KG1 (cell line): ENCODE measurements at regions not wholly inside any gene's neighbourhood (a gene's known extent, or its start where the extent isn't known, plus 50 kb on each side); places are given as distances from the start of the nearest gene placed in this dataset.

ENCODE experiments used
- DNase-seq: peaks from one replicate; lab custom pipeline; 2025; lab: John Stamatoyannopoulos, UW

DNA sequence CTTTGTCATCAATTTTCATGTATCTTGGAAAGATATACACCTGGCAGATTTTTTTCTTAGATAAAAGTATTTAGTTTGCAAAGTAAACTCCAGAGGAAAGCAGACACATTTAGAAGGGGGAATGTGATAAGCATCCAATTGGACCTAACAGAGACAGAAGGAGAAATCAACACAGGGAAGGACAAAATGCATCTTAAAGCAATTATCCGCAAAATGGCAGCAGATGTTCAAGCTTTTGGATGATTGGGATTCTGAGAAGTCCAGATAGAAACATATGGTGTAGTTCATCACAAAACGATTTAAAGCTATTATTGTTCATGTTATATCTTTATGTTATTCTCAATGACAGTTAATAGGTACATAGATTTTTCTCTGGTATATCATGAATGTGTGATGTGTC lies 1153.1 kb upstream of the B3GALT2 start:
- DNase-seq = no peak

DNA sequence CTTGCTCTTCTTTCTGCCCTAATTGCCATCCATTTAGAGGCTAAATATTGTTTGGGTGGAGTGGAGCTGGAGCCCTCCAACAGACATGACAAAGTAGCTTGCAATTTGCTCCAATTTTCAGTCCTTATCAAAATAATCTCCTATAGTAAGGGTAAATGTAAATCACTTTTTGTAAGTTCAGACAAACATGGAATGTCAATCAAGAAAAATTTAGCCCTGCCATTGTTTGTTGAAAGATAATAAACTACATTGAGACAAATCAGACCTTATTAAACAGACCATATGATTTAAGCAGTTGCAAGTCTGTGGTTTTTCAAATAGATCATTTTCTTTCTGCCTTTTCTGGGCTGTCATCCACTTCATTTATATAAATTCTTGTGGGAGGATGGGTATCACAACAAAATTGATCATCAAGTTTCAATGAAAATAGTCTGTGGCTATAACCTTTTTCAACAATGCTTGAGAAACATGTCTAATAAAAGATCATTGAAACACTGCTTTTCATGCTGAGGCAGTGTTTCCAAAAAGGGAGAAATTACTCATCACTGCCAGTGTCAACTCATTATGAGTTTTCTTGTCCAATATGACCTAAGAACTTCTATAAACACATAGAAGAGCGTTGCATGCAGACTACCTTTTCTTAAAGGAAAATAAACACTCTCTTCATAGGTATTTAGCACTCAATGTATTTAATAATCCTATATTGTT lies 1152.0 kb upstream of the B3GALT2 start:
- DNase-seq = no peak

DNA sequence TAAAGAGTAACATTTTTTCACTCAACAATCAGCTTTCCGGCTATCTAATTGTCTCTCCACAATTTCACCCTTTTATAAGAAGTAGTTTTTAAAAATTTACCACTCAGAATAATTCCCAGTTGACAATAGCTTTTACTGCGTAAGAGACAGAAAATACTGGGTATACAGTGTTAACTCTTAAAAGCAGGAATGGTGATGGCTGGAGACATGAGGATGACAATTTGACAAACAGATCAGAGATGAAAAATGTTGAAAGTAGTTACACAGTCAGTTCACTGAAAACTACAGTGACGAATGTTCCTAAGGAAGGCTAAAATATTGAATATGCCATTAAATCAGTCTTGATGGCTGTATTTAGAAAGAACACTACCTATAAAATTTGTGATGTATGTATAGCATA lies 1146.8 kb upstream of the B3GALT2 start:
- no peak for DNase-seq

DNA sequence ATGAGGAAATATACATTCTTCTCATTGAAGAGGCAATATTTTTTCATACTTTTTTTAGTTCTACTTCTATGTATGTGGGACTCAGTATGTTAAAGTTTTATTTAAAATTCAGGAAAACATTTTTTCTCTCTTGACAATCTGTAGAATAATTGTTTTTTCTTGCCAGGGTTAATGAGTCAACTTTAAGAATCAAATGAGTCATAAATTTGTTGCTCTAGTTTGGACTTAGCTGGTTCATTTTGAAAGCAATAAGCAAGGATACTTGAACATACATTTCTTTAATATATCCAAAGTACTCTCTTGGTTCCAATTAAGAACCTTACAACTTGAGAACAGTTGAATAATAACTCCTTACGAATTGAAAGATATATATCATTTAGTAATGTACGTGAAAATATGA lies 1145.3 kb upstream of the B3GALT2 start:
- no peak for DNase-seq

DNA sequence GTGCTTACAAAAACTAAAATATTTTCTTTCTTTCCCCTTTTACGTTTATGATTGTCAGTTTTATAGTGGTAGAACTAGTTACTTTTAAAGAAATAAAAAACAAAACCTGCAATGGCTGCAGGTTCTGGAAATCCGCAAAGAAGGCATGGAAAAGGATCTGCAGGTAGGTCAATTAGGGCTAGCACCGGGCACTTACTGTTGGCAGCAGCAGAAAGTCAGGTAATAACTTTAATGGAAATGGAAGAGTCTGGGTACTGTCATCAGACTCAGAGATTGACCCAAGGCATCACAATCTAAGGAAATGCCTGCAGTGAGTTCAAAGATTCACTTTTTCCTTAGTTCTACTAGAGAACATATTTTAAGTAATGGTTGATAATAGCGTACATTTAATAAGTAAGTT lies 1136.3 kb upstream of the B3GALT2 start:
- DNase-seq = no peak

DNA sequence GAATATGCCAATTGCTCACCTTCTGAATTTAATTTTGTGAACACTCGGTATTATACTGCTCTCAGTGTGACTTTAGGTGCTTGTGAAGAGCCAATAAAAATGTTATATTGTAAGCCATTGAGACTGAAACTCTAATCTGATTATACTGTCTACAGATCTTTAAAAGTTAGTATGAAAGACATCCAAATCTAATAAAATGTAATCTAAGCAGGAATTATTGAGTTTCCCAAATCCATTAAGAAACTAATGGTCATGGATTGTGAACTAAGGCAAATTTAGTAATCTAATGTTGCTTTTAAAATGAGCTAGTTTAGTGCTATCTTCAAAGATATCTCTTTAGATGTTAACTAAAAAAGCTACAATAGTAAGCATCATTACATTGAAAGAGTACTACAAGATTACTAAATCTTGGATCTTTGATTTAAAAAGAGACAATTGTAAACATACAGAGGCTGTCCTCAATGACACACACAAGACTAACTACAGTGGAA lies 1132.4 kb upstream of the B3GALT2 start:
- DNase-seq = no peak

DNA sequence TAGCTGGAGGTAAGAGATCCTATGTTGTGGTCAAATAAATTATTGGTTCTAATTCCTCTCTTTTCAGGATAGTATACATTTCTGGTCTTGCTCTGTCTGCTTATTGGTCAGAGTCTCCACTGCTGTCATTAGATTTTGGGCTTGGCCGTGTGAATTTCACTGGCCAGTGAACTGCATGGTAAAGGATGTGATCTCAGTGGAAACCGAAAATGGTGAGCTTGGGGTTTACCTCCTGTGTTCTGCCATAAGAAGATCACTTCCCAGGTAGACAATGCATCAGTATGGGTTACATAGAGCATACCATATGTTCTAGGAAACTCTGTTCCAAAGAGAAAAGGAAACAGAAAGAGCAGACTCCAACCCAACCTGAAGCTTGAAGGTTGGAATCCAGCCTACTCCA lies 1123.3 kb upstream of the B3GALT2 start:
- no peak for DNase-seq

DNA sequence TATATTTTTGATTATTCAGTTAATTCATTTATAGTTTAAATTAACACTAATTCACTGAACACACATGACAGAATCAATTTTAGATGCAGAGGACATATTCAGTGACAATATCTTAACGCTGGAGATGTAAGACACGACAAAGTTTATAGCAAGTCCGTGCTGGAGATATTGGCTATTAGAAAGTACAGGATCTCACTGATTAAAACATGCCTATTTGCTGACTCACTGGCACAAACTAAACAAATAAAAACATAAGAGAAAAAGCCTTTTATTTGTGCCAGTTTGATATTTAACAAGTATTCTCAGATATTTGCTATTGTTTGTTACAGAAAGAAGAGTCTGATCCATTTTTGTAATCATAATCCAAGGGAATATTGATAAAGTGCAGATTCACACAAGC lies 1122.9 kb upstream of the B3GALT2 start:
- DNase-seq = no peak

DNA sequence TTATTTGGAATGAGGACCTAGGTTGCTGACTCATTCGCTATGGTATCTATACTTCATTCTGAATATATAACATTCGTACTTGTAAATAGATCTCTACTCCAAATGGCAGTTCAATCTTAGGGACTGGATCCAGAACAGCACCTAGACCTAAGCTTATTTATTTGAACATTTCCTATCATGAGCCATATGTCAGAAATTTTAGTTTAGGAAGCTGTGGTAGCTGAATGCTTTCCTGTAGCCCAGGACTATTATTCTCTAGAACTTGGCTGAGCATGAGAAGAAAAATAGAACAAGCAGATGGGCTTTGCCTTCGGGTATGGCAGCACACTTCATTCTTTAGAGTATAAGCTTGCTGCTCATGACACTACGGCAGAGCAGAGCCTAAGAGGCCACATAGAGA lies 1114.4 kb upstream of the B3GALT2 start:
- DNase-seq = no peak

DNA sequence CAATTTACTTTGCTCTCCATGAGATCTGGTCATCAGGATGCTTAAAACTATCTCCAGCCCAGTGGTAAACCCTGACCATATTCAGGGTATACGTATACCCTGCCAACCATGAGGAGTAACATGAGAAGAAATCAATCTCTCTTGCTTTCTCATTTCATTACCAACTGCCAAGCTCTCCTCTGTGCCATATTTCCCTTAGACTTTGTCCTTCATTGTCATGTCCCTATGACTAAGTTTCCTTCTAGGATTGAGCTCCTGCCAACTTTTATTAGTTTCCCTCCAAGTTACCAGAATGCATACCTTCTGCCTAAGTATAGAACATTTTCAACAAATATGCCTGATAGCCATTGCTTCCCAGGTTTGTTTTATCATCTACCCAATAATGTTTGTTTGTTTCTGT lies 1113.9 kb upstream of the B3GALT2 start:
- no peak for DNase-seq

DNA sequence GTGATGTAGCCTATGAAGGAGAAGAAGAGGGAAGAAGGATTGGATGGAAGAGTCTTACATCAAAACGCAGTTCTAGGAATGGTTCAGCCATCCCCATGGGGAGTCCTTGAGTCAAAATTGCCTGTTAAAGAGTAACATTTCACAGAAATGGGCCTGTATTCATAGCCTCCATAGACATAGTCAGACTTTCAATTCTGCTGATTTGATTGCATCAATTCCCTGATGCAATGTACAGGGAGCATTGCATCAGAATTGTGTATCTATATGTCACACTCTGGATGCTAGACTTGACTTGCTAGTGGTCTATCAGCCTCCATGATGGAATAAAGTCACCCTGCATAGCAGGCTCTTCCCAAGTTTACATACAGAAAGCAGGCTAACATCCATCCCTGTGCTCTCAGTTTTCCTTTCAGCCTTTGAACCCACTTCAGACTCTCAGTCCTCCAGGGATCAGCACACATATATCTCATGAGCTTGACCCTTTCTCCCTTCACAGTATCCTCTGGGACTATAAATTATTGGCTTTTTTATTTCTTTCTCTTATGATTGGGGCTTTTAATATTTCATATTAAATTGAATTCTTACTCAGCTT lies 1111.7 kb upstream of the B3GALT2 start:
- no peak for DNase-seq

DNA sequence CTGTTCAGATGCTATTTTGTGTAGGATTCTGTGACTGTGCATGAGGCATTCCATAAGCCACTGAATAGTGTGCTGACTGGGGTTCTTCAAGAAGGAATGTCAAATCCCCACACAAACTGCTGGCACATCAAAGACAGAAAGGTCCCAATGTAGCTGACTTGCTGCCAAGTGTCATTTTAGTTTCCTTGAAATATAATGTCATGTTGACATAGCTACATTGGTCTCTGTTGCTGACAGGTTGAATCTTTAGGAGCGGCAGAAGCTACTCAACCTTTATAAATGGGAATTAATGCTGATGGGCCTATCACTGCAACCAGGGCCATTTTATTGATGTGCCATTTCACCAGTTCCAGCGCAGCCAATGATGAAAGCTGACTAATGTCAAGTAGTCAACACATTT lies 1110.7 kb upstream of the B3GALT2 start:
- DNase-seq = no peak

DNA sequence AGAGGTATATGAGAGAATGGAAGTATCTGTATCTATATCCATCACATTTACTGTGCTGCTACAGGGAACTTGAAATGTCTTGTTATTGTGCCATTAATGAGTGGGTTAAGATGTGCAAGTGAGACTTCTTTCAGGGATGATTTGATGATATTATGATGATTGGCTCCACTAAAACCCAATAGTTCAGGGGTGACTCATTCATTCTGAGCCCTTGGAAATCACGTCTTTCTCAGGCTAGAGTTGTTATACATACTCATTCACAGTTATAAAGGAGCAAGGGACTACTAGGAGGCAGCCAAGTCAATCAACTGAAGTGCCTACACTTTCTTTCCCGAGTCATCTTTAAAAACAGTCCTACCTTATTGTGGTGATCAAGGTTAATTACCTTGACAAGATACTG lies 1109.8 kb upstream of the B3GALT2 start:
- no peak for DNase-seq

DNA sequence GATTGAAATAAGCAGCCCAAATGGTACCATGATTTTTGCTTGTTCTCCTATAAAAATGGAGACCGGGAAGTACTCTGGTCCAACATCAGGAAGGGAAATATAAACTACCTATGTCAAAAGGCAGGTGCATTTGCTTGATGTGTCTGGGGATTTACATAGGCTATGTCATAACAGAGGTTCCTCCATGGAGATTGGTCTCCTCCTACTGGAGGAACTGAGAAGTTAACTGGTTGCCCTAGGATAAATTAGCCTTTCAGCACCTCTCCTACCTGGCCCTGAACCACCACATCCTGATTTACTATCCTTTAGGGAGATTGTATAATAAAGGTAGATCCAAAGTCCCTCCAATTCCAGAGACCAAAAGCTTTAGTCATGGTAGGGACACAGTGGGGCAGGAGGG lies 1109.3 kb upstream of the B3GALT2 start:
- DNase-seq = no peak

DNA sequence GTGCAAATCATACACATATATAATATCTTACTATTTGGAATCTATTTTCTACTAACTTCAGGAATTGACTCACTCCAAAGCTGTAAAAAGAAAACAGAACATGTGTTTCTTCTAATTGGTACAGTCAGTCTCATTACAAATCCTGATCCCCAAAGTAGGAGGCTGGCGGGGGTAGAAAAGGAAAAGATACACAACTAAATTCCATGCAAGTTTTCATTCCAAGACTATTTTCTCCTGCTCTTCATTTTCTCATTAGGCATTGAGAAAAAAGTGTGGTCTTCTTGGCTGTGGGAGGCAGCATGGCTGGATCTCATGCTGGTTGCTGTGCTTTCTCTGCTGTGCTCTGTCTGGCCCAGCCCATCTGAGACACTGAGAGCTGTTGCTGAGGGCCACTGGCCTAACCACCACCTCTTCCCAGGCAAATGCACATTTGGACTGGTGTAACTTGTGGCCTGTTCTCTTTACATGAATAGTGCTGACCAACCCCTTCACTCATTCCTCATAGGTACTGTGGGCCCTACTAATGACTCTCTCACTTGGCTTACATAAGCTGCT lies 1107.5 kb upstream of the B3GALT2 start:
- DNase-seq = no peak

DNA sequence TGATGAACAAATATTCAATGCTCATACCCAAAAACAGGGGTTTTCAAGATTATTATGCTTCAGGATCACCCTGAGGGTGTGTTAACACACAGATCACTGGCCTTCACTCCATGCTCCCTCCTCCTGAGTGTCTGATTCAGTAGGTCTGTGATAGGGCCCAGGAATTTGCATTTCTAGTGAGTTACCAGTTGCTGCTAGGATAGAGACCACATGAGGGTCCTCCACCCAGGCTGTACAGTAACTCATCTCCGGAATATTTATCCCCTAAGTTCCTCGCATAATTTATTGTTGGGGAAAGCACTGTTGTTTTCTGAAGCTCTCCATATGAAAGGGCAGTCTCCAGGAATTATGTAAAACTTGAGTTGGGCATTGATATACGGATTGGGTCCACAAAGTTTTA lies 1106.6 kb upstream of the B3GALT2 start:
- no peak for DNase-seq

DNA sequence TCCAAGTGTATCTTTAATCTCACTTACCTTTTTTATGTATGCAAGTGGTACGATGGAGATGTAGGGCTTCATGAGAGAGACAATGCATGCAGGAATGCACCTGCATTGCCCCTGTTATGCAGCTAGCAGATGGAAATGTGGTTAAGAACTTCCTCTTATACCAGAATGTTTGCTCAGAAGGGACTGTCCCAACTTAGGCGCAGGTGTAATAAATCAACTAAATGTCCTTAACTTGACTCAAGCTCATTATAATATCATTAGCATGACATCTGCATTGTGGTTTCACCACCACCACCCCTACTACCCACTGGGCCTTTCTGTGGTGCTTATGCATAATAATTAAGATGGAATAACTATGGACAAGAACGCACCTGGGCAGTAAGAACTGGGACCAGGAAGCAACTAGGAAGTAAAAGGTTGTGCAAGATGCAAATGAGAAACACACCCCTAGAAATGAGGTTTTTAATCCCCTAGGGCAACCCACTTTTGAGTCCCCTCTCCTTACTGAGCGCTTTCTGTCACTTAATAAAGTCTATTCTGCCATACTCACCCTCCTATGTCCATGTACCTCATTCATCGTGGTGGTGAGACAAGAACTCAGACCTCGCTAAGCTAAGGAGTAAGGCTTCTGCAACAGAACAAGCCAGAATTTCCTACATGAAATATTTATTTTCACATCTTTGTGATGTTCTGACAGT lies 1103.3 kb upstream of the B3GALT2 start:
- DNase-seq = no peak

DNA sequence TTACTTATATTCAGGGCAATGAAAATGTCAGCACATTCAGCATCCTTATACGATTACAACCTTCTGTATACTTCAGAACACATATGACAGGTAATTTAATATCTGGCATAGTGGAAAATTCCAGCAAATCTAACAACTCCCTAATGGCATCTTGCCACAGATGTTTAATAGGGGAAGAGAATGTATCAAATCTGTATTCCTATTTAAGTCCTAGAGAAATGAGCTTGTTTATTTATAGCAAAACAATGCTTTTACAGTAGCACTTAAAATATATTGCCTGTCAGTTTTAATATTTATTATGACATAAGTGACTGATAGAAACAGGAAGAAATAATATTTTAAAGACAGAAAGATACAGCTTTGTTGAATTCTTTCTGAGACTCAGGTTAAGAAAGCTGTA lies 1101.8 kb upstream of the B3GALT2 start:
- DNase-seq = no peak

DNA sequence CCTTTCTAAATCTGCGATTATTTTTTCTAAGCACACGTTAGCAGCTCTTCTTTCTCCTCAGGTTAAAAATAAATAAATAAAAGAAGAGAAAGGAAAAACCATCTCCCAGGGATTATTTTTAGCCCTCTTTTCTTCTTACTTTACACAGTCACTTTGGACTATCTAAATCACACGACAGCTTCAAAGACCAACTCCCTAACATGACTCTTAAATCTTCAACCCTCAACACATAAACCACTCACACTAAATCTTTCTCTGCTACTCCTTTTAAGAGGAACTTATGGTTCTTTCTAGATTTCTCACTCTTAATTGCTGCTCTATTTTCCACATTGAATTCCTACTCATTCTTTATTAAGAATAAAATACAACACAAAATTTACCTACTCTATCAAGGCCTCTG lies 1095.0 kb upstream of the B3GALT2 start:
- DNase-seq = no peak

DNA sequence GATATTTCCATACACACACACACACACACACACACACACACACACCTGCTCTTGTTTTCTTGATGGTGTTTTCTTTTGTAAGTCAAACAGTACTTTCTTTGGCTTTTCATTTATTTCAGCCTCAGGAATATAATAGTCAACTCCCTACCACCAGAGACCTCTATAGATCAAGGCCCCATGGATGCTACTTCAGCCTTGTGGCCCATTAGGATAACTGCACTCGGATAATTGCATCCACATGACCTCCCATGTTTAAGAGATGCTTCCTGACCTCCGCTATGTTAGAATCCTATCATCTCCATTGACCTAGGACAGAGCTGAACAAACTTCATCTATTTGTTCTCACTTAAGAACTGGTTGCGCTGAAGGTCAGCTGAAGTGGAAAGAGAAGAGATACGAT lies 1094.0 kb upstream of the B3GALT2 start:
- no peak for DNase-seq

DNA sequence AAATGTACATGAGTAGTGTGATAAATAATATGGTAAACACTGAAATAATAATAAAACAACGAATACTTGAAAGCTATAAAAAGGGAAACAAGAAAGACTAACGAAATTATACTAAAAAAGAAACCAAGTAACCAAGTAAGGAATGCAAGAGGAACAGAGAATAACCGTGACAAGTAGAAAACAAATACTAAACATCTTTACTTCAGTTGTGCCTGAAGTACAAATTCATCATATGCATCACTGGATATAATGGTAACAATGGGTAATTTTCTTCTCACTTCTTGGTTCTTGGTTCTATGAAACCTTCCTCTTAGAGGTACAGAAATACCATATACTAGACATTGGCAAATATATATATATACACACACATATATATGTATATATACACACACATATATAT lies 1093.6 kb upstream of the B3GALT2 start:
- no peak for DNase-seq

DNA sequence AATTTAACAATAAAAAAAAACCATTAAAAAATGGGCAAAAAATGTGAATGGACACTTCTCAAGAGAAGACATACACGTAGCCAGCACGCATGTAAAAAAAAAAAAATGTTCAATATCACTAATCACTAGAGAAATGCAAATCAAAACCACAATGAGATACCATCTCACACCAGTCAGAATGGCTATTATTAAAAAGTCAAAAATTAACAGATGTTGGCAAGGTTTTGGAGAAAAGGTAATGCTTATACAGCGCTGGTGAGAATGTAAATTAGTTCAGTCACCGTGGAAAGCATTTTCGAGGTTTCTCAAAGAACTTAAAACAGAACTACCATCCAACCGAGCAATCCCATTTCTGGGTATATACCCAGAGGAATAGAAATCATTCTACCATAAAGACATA lies 1091.5 kb upstream of the B3GALT2 start:
- DNase-seq = no peak

DNA sequence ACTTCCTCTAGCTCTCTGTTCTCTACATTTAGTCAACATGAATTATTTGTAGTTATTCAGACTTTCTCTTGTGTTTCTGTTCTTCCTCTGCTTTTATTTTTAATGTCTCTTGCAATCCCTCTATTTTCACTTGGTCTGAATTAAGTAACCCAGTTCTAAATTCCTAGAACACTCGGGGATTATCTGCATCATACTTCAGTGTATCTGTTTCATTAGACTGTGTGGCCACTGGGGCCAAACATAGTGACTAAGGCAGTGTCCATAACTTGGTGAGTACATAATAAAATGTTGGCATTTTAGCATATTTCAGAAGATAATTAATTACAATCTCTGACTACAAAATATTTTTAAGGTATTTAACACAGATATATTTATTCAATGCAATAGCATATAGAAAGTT lies 1087.2 kb upstream of the B3GALT2 start:
- no peak for DNase-seq
